ENCODE measurements at regions not wholly inside any gene's neighbourhood (a gene's known extent, or its start where the extent isn't known, plus 50 kb on each side); places are given as distances from the start of the nearest gene placed in this dataset.

GRCh38 chr6:137676888-137677287 is 182.7 kb upstream of the OLIG3 start:
- TF ChIP-seq CTCF (conservative IDR thresholded peaks at IDR 0.05 in 1 of 2, IDR thresholded peaks at IDR 0.05 in 1 of 2; ENCODE audit: low read depth in 1 of 2, low read length in 2 of 2), result no peak
- no peak for TF ChIP-seq EZH2 (IDR thresholded peaks at IDR 0.05; ENCODE audit: low read length, missing control alignments)
